Esophagus squamous epithelium (tissue), 5 donors: ENCODE measurements at regions not wholly inside any gene's neighbourhood (a gene's known extent, or its start where the extent isn't known, plus 50 kb on each side); places are given as distances from the start of the nearest gene placed in this dataset.

Source experiments
- DNase-seq: peaks from one replicate; lab custom pipeline; 2025; lab: John Stamatoyannopoulos, UW
- H3K27ac ChIP-seq, 4 donors: fragments of 200-600 bp; sonication (generic); one replicate each; pipeline ENCODE4 v1.5.1; 2016 to 2019; ENCODE audit warnings: mild to moderate bottlenecking in 1 of 4
- H3K27me3 ChIP-seq, 4 donors: fragments of 200-600 bp; sonication (generic); 1 replicate in 3 of 4; 2 replicates in 1 of 4; pipeline versions ENCODE4 v1.5.1 to v1.6.0; 2017 to 2021; ENCODE audit warnings: antibody characterized with exemption in 1 of 4
- H3K36me3 ChIP-seq, 3 donors: fragments of 200-600 bp; sonication (generic); one replicate each; pipeline ENCODE4 v1.5.1; 2016 to 2019
- H3K4me1 ChIP-seq, 3 donors: fragments of 200-600 bp; sonication (generic); one replicate each; pipeline ENCODE4 v1.5.1; 2017 to 2019
- H3K4me3 ChIP-seq, 4 donors: fragments of 200-600 bp; sonication (generic); 1 replicate in 3 of 4; 2 replicates in 1 of 4; pipeline ENCODE4 v1.5.1; 2016 to 2019; ENCODE audit warnings: mild to moderate bottlenecking in 2 of 4, moderate library complexity in 1 of 4
- H3K9me3 ChIP-seq, 3 donors: fragments of 200-600 bp; sonication (generic); one replicate each; pipeline ENCODE4 v1.5.1; 2016 to 2019
- POLR2A ChIP-seq, 4 donors: fragments of 450-650 bp; IDR thresholded peaks; one replicate each; pipeline ENCODE4 v1.6.1; 2017; ENCODE audit warnings: antibody characterized with exemption in 4 of 4, mild to moderate bottlenecking in 4 of 4, moderate library complexity in 3 of 4
- WGBS, 2 donors: methylation state at CpG; one replicate each; pipeline ENCODE4 v1.1.5; 2018; 5-methylcytosine and 5-hydroxymethylcytosine counted together
- intact Hi-C: fragments of 100-400 bp; cut with DNase I; formaldehyde crosslinking; loops from one replicate; pipeline ENCODE4 v1.15.0; 2022
- TF ChIP-seq, protein P1 (sequence below), 6 experiments: fragments of 450-650 bp in 4 of 6; fragments of 200-600 bp in 2 of 6; sonication (generic) in 2 of 6; IDR thresholded peaks; one replicate each; pipeline ENCODE4 v1.5.1; 2016 to 2019; ENCODE audit warnings: antibody characterized with exemption in 6 of 6, mild to moderate bottlenecking in 4 of 6, moderate library complexity in 4 of 6
- donor health status: DM: yes; HTN: yes; CAD: no.

- no peaks in the 10 kb centered on the region for H3K27me3 ChIP-seq
- H3K4me1 ChIP-seq = peaks cover 0 to 11% (median 0%) of the 10 kb centered on the region in 3 donors
- H3K9me3 ChIP-seq = no peaks in the 10 kb centered on the region
- H3K27ac ChIP-seq = no peak overlapping the region
- WGBS, 2 donors = 93 to 98% methylated on average over 7 of the region's 7 CpGs
- no peak for DNase-seq
- no peak overlapping the region for H3K4me3 ChIP-seq
- TF ChIP-seq, protein P1, sequence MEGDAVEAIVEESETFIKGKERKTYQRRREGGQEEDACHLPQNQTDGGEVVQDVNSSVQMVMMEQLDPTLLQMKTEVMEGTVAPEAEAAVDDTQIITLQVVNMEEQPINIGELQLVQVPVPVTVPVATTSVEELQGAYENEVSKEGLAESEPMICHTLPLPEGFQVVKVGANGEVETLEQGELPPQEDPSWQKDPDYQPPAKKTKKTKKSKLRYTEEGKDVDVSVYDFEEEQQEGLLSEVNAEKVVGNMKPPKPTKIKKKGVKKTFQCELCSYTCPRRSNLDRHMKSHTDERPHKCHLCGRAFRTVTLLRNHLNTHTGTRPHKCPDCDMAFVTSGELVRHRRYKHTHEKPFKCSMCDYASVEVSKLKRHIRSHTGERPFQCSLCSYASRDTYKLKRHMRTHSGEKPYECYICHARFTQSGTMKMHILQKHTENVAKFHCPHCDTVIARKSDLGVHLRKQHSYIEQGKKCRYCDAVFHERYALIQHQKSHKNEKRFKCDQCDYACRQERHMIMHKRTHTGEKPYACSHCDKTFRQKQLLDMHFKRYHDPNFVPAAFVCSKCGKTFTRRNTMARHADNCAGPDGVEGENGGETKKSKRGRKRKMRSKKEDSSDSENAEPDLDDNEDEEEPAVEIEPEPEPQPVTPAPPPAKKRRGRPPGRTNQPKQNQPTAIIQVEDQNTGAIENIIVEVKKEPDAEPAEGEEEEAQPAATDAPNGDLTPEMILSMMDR (IDR thresholded peaks at IDR 0.05) = no peak
- no peak for TF ChIP-seq POLR2A (IDR thresholded peaks at IDR 0.05)
- no peaks in the 10 kb centered on the region for H3K36me3 ChIP-seq
- intact Hi-C loops = no loop called here
Observed at GRCh38 chr4:174438711-174439110, 83.6 kb downstream of the HPGD start.

DNA sequence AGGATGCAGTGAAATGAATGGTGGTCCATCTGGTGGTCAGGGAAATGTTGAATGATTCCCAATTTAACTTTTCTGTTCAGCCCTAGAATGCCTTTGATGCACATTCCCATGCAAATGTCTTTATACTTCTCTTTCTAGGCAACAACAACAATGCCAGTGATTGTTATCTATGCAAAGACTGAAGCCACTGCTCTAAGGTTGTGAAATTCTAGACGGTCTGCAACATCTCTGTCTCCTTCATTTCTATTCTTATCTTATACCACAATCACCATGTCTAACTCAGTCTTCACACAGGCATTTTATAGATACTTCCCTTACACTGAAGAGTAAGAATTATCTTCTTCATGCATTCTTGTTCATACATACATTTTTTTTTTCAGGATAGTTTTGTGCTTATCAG lies 84.5 kb downstream of the HPGD start:
- Histone ChIP-seq H3K27ac (no peak overlapping the region), H3K4me3 (no peak overlapping the region), H3K9me3 (no peaks in the 10 kb centered on the region), H3K36me3 (no peaks in the 10 kb centered on the region), H3K4me1 (peaks cover 0 to 11% (median 0%) of the 10 kb centered on the region in 3 donors), H3K27me3 (no peaks in the 10 kb centered on the region)
- intact Hi-C loops = no loop called here
- no peak for DNase-seq
- TF ChIP-seq, protein P1 (IDR thresholded peaks at IDR 0.05) = no peak
- TF ChIP-seq POLR2A (IDR thresholded peaks at IDR 0.05) = no peak
- 15 to 27% methylated on average over 1 of the region's 1 CpG for WGBS, 2 donors

DNA sequence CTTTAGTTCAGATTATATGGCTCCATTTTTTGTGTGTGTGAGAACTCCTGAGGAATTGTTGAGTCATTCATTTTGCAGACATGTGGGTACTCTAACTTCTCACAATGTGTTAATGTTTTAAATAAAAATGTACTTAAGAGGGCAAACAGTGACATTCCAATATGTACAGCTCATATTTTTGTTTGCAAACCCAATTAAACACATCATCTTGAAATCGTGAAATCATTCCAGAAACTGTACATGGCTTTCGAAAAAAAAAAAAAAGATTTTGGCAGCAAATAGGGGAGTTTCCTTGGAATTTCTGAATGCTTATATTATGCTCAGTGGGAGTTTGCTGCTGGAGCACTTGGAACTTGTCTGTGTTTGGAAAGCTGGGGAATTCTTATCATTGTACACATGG lies 85.0 kb downstream of the HPGD start:
- WGBS, 2 donors = 17 to 18% methylated on average over 2 of the region's 2 CpGs
- no peaks in the 10 kb centered on the region for H3K36me3 ChIP-seq
- intact Hi-C loops = no loop called here
- no peak overlapping the region for H3K4me3 ChIP-seq
- H3K4me1 ChIP-seq = peaks cover 0 to 11% (median 0%) of the 10 kb centered on the region in 3 donors
- DNase-seq = no peak
- H3K27ac ChIP-seq = no peak overlapping the region
- TF ChIP-seq, protein P1 (IDR thresholded peaks at IDR 0.05) = no peak
- no peak for TF ChIP-seq POLR2A (IDR thresholded peaks at IDR 0.05)
- H3K27me3 ChIP-seq = no peaks in the 10 kb centered on the region
- no peaks in the 10 kb centered on the region for H3K9me3 ChIP-seq

DNA sequence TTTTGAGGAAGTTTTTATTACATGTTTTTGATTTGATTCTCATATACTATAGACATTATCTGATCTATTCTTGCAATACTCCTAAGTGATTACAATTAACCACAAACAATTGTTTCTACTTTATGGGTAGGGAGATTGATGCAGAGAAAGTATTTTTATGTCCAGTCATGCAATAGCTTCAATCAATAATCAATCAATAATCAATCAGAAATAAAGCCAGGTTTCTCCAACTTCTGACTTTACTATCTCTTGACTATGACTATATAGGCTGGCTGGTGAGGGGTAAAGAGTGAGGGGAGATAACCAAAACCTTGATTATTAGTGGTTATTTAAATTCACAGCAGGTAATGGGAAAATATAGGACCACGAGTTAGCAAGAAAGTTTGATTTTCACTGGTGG lies 85.9 kb downstream of the HPGD start:
- intact Hi-C loops = no loop called here
- peaks cover 0 to 11% (median 0%) of the 10 kb centered on the region in 3 donors for H3K4me1 ChIP-seq
- TF ChIP-seq, protein P1 (IDR thresholded peaks at IDR 0.05) = no peak
- no peak for TF ChIP-seq POLR2A (IDR thresholded peaks at IDR 0.05)

GRCh38 chr4:174435974-174436373 lies 86.3 kb downstream of the HPGD start:
- Histone ChIP-seq H3K27ac (no peak overlapping the region), H3K36me3 (no peaks in the 10 kb centered on the region), H3K4me3 (no peak overlapping the region), H3K4me1 (peaks cover 0 to 11% (median 0%) of the 10 kb centered on the region in 3 donors), H3K9me3 (no peaks in the 10 kb centered on the region), H3K27me3 (no peaks in the 10 kb centered on the region)
- intact Hi-C loops = no loop called here
- no peak for DNase-seq
- 88 to 89% methylated on average over 2 of the region's 2 CpGs for WGBS, 2 donors
- TF ChIP-seq, protein P1 (IDR thresholded peaks at IDR 0.05) = no peak
- TF ChIP-seq POLR2A (IDR thresholded peaks at IDR 0.05) = no peak

More for the DNA sequence above, 85.9 kb downstream of the HPGD start:
- WGBS, 2 donors = 82 to 92% methylated on average over 1 of the region's 1 CpG
- H3K9me3 ChIP-seq = no peaks in the 10 kb centered on the region
- H3K27me3 ChIP-seq = no peaks in the 10 kb centered on the region
- H3K4me3 ChIP-seq = no peak overlapping the region
- DNase-seq = no peak
- no peaks in the 10 kb centered on the region for H3K36me3 ChIP-seq
- no peak overlapping the region for H3K27ac ChIP-seq
